NCI-H2107 treated with DMSO at 0.1 percent for 48 hours (cell line): ENCODE measurements at regions not wholly inside any gene's neighbourhood (a gene's known extent, or its start where the extent isn't known, plus 50 kb on each side); places are given as distances from the start of the nearest gene placed in this dataset.

ENCODE experiments used
- DNase-seq: peaks from one replicate; lab custom pipeline; 2025; ENCODE audit not compliant: unreplicated experiment; lab: John Stamatoyannopoulos, UW

- DNase-seq, result no peak
Measured at GRCh38 chr12:107541001-107541705, 144.4 kb upstream of the PWP1 start.

- no peak for DNase-seq
Measured at GRCh38 chr12:107543416-107543815, 142.2 kb upstream of the PWP1 start.

- DNase-seq, result no peak
Measured at GRCh38 chr12:107543841-107544240, 141.8 kb upstream of the PWP1 start.

GRCh38 chr12:107544937-107545336, 140.7 kb upstream of the PWP1 start:
- no peak for DNase-seq

GRCh38 chr12:107545737-107546353, 139.8 kb upstream of the PWP1 start:
- no peak for DNase-seq

GRCh38 chr12:107547389-107547788, 138.2 kb upstream of the PWP1 start:
- no peak for DNase-seq

GRCh38 chr12:107549651-107550480, 135.7 kb upstream of the PWP1 start:
- no peak for DNase-seq

- DNase-seq, result no peak
Measured at GRCh38 chr12:107551434-107551833, 134.2 kb upstream of the PWP1 start.

GRCh38 chr12:107552263-107552662, 133.3 kb upstream of the PWP1 start:
- no peak for DNase-seq

- no peak for DNase-seq
Measured at GRCh38 chr12:107553211-107553765, 132.3 kb upstream of the PWP1 start.

- DNase-seq, result no peak
Measured at GRCh38 chr12:107554941-107555340, 130.7 kb upstream of the PWP1 start.

- no peak for DNase-seq
Measured at GRCh38 chr12:107557026-107557425, 128.6 kb upstream of the PWP1 start.

- no peak for DNase-seq
Measured at GRCh38 chr12:107557589-107558100, 128.0 kb upstream of the PWP1 start.

GRCh38 chr12:107558141-107558815, 127.3 kb upstream of the PWP1 start:
- DNase-seq, result no peak

GRCh38 chr12:107558816-107559382, 126.7 kb upstream of the PWP1 start:
- no peak for DNase-seq

GRCh38 chr12:107560165-107560898, 125.3 kb upstream of the PWP1 start:
- no peak for DNase-seq

GRCh38 chr12:107560899-107561285, 124.7 kb upstream of the PWP1 start:
- no peak for DNase-seq

- peak; percentile 46 for DNase-seq
Measured at GRCh38 chr12:107564946-107565345, 120.7 kb upstream of the PWP1 start.

GRCh38 chr12:107565551-107565950, 120.0 kb upstream of the PWP1 start:
- no peak for DNase-seq
